ENCODE measurements at regions not wholly inside any gene's neighbourhood (a gene's known extent, or its start where the extent isn't known, plus 50 kb on each side); places are given as distances from the start of the nearest gene placed in this dataset.

- TF ChIP-seq RAD21 (IDR thresholded peaks at IDR 0.05; ENCODE audit: low read depth) (no peak), POLR2A (IDR thresholded peaks at IDR 0.05; ENCODE audit: borderline replicate concordance, extremely low read depth, insufficient read depth, insufficient read length) (no peak), CTCF (IDR thresholded peaks at IDR 0.05 in 2 of 3, conservative IDR thresholded peaks at IDR 0.05 in 1 of 3; ENCODE audit: borderline replicate concordance in 1 of 3, insufficient read depth in 1 of 3, low read depth in 2 of 3, low read length in 2 of 3) (no peak), MAX (IDR thresholded peaks at IDR 0.05) (no peak), SIN3A (IDR thresholded peaks at IDR 0.05; ENCODE audit: low read depth) (no peak), REST (IDR thresholded peaks at IDR 0.05; ENCODE audit: low read depth) (no peak), CEBPB (IDR thresholded peaks at IDR 0.05; ENCODE audit: low read depth) (no peak), EZH2phosphoT487 (IDR thresholded peaks at IDR 0.05; ENCODE audit: borderline replicate concordance) (no peak), POLR2AphosphoS5 (IDR thresholded peaks at IDR 0.05; ENCODE audit: low read depth, low read length) (no peak), EZH2 (IDR thresholded peaks at IDR 0.05) (no peak), FOSL1 (IDR thresholded peaks at IDR 0.05; ENCODE audit: low read depth) (no peak), JUND (IDR thresholded peaks at IDR 0.05) (no peak)
Measured at GRCh38 chr13:72174549-72174948, 307.5 kb upstream of the DACH1 start.
